GM12878 (cell line): ENCODE measurements at regions not wholly inside any gene's neighbourhood (a gene's known extent, or its start where the extent isn't known, plus 50 kb on each side); places are given as distances from the start of the nearest gene placed in this dataset.
"Not testable (repeated sequence)": the region's sequence is repeated elsewhere in the genome, so short reads cannot be mapped to it uniquely, and the experiment has no call there.

Source experiments
- ATAC-seq: fragments of 200-7000 bp; cut with Tn5 transposase; 3 replicates; pipeline ENCODE4 v1.9.1; 2020; ENCODE audit warnings: mild to moderate bottlenecking, moderate library complexity
- BruUV-seq: library from RNA; stranded (reverse); fragments of 400-500 nt; replicated peaks from 2 replicates; lab custom pipeline; 2021; lab: Mats Ljungman, UMichigan
- CTCF ChIA-PET: fragments of 300-600 bp; sonication (Branson Sonifier 250); formaldehyde crosslinking; extraction: SDS; loops from one replicate; lab custom pipeline; 2021; ENCODE audit warnings: inconsistent platforms; lab: Yijun Ruan, JAX
- POLR2A ChIA-PET: fragments of 350-600 bp; formaldehyde crosslinking; extraction: SDS; loops from one replicate; lab custom pipeline; 2021; ENCODE audit warnings: inconsistent platforms; lab: Charles Lee
- RAD21 ChIA-PET: fragments of 300-600 bp; sonication (Branson Sonifier 250); formaldehyde crosslinking; loops from one replicate; lab custom pipeline; 2023; ENCODE audit warnings: antibody characterized with exemption; ENCODE audit not compliant: unreplicated experiment; lab: Charles Lee
- SMC1A ChIA-PET: fragments of 300-600 bp; sonication (Branson Sonifier 250); formaldehyde crosslinking; loops from one replicate; lab custom pipeline; 2023; ENCODE audit not compliant: unreplicated experiment, uncharacterized antibody; lab: Charles Lee
- DNase-seq: peaks from one replicate; pipeline ENCODE4 v3.0.0-alpha.2; 2011; ENCODE audit warnings: low read depth, low spot score
- FAIRE-seq: peaks from 3 replicates; lab custom pipeline; 2011; peaks lifted over from hg19 to GRCh38; lab: Jason Lieb, UNC
- H2AFZ ChIP-seq: 2 replicates; pipeline ENCODE4 v1.6.0; 2011; ENCODE audit warnings: low read depth, low read length, control low read depth; ENCODE audit not compliant: control insufficient read depth
- H3K27ac ChIP-seq: 2 replicates; pipeline ENCODE4 v1.5.1; 2011; ENCODE audit warnings: control low read depth; ENCODE audit not compliant: control insufficient read depth, insufficient read depth
- H3K27me3 ChIP-seq, 2 experiments: replicated peaks in 1 of 2; 2 replicates each; pipeline versions ENCODE4 v1.6.0 to v1.6.1; 2011; ENCODE audit warnings: low read length in 1 of 2; ENCODE audit not compliant: control insufficient read depth in 2 of 2, insufficient read depth in 2 of 2
- H3K36me3 ChIP-seq, 2 experiments: 2 replicates each; pipeline ENCODE4 v1.5.1; 2011; ENCODE audit warnings: low read length in 1 of 2; ENCODE audit not compliant: control insufficient read depth in 2 of 2, insufficient read depth in 2 of 2
- H3K4me1 ChIP-seq: 2 replicates; pipeline ENCODE4 v1.6.1; 2011; ENCODE audit warnings: mild to moderate bottlenecking, low read length, moderate library complexity, mixed read lengths; ENCODE audit not compliant: control insufficient read depth, insufficient read depth
- H3K4me2 ChIP-seq: 2 replicates; pipeline ENCODE4 v1.6.0; 2011; ENCODE audit warnings: control low read depth; ENCODE audit not compliant: control insufficient read depth, insufficient read depth
- H3K4me3 ChIP-seq: fragments of 200-600 bp; sonication (generic); 2 replicates; pipeline ENCODE4 v1.5.1; 2016
- H3K79me2 ChIP-seq: 2 replicates; pipeline ENCODE4 v1.6.0; 2011; ENCODE audit warnings: low read length; ENCODE audit not compliant: control insufficient read depth, insufficient read depth
- H3K9ac ChIP-seq: 2 replicates; pipeline ENCODE4 v1.8.0; 2011; ENCODE audit warnings: low read length, control low read depth, mixed read lengths; ENCODE audit not compliant: control insufficient read depth, insufficient read depth
- H3K9me3 ChIP-seq: replicated peaks from 3 replicates; pipeline ENCODE4 v1.5.1; 2011; ENCODE audit warnings: mild to moderate bottlenecking, low read length; ENCODE audit not compliant: control insufficient read depth, insufficient read depth
- H4K20me1 ChIP-seq: 2 replicates; pipeline ENCODE4 v1.6.0; 2011; ENCODE audit not compliant: control insufficient read depth, insufficient read depth
- JUND ChIP-seq: IDR thresholded peaks from 2 replicates; pipeline ENCODE4 v1.6.1; 2012; ENCODE audit warnings: low read depth, mild to moderate bottlenecking, low read length, improper control_type of control experiment, moderate library complexity
- MTA3 ChIP-seq: IDR thresholded peaks from 2 replicates; pipeline ENCODE4 v1.6.1; 2012; ENCODE audit warnings: low read length, inconsistent platforms, borderline replicate concordance
- NR2C1 ChIP-seq: fragments of 450-650 bp; IDR thresholded peaks from 2 replicates; pipeline ENCODE4 v1.6.1; 2017; ENCODE audit warnings: antibody characterized with exemption, mild to moderate bottlenecking, moderate library complexity
- PRDM15 ChIP-seq: fragments of 450-650 bp; formaldehyde crosslinking; IDR thresholded peaks from 2 replicates; pipeline ENCODE4 v1.4.0; 2020; ENCODE audit warnings: mild to moderate bottlenecking, moderate library complexity
- RFX5 ChIP-seq: IDR thresholded peaks from 2 replicates; pipeline ENCODE4 v1.6.1; 2011; ENCODE audit warnings: low read depth, low read length, improper control_type of control experiment
- TBL1XR1 ChIP-seq: IDR thresholded peaks from 2 replicates; pipeline ENCODE4 v1.6.1; 2012; ENCODE audit warnings: low read depth, low read length, improper control_type of control experiment
- WGBS: methylation state at CpG from one replicate; pipeline ENCODE4 v1.1.6; 2016; ENCODE audit warnings: low lambda C conversion rate; ENCODE audit not compliant: insufficient replicate concordance, insufficient coverage; ENCODE audit errors: missing lambda C conversion rate; 5-methylcytosine and 5-hydroxymethylcytosine counted together
- in situ Hi-C: fragments of 300-500 bp; cut with MboI; formaldehyde crosslinking; loops from 9 replicates; pipeline ENCODE4 v1.14.3; 2018; ENCODE audit warnings: mixed read lengths
- intact Hi-C: fragments of 100-400 bp; cut with micrococcal nuclease; formaldehyde crosslinking; loops from one replicate; pipeline ENCODE4 v1.14.2; 2022; ENCODE audit not compliant: unreplicated experiment
- TF ChIP-seq, protein P1 (sequence below): IDR thresholded peaks from 2 replicates; pipeline ENCODE4 v1.6.1; 2011; ENCODE audit warnings: borderline replicate concordance, low read depth, mild to moderate bottlenecking, moderate library complexity, mixed read lengths, low read length; ENCODE audit not compliant: insufficient read depth; ENCODE audit errors: extremely low read length
- TF ChIP-seq, protein P2 (sequence below), 3 experiments: IDR thresholded peaks in 2 of 3; conservative IDR thresholded peaks in 1 of 3; 2 replicates each; pipeline ENCODE4 v1.5.1; 2011; ENCODE audit warnings: low read depth in 3 of 3, low read length in 3 of 3, mild to moderate bottlenecking in 3 of 3, control low read depth in 2 of 3, moderate library complexity in 2 of 3, inconsistent platforms in 1 of 3, mixed read lengths in 1 of 3; ENCODE audit not compliant: control insufficient read depth in 2 of 3, insufficient read depth in 1 of 3; ENCODE audit errors: extremely low read depth in 1 of 3

DNA sequence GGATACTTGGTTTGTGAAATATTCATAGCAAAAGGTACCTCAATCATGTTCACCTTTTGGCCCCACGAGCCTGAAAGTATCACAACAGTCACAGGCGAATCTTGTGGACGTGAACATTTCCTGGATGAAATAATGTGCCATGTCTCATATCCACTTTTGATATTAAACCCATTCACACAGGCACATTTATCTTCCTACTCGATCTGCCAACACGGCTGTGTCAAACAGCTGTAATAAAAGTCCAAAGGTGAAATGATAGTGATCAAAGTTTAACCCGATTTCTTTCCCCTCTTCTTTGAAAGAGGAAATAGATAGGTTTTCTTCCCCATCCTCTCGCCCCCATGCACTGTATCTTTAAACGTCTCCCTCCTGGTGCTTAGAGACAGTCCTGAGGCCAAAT is 191.2 kb upstream of the PROX1 start:
- ChIA-PET RAD21 (no interaction called here), SMC1A (no interaction called here), CTCF (no interaction called here)
- Histone ChIP-seq H3K79me2 (no peaks in the 10 kb centered on the region), H3K27ac (no peak overlapping the region), H3K9ac (no peak overlapping the region), H3K27me3 (no peaks in the 10 kb centered on the region), H3K4me1 (no peaks in the 10 kb centered on the region), H3K36me3 (no peaks in the 10 kb centered on the region), H3K4me3 (no peak overlapping the region)
- WGBS, result 7% methylated on average over 8 of the region's 8 CpGs
- no peak for ATAC-seq
- no peak for DNase-seq
- TF ChIP-seq PRDM15 (CRISPR knock-in tag), result no peak
- no peak for TF ChIP-seq MTA3
- TF ChIP-seq, protein P1, sequence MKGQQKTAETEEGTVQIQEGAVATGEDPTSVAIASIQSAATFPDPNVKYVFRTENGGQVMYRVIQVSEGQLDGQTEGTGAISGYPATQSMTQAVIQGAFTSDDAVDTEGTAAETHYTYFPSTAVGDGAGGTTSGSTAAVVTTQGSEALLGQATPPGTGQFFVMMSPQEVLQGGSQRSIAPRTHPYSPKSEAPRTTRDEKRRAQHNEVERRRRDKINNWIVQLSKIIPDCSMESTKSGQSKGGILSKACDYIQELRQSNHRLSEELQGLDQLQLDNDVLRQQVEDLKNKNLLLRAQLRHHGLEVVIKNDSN, result no peak
- TF ChIP-seq, protein P2, sequence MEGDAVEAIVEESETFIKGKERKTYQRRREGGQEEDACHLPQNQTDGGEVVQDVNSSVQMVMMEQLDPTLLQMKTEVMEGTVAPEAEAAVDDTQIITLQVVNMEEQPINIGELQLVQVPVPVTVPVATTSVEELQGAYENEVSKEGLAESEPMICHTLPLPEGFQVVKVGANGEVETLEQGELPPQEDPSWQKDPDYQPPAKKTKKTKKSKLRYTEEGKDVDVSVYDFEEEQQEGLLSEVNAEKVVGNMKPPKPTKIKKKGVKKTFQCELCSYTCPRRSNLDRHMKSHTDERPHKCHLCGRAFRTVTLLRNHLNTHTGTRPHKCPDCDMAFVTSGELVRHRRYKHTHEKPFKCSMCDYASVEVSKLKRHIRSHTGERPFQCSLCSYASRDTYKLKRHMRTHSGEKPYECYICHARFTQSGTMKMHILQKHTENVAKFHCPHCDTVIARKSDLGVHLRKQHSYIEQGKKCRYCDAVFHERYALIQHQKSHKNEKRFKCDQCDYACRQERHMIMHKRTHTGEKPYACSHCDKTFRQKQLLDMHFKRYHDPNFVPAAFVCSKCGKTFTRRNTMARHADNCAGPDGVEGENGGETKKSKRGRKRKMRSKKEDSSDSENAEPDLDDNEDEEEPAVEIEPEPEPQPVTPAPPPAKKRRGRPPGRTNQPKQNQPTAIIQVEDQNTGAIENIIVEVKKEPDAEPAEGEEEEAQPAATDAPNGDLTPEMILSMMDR (IDR thresholded peaks at IDR 0.05 in 2 of 3, conservative IDR thresholded peaks at IDR 0.05 in 1 of 3; ENCODE audit: control insufficient read depth in 2 of 3, extremely low read depth in 1 of 3, insufficient read depth in 1 of 3, low read depth in 3 of 3, low read length in 3 of 3), result no peak
- no peak for TF ChIP-seq JUND
- no peak for TF ChIP-seq RFX5
- TF ChIP-seq NR2C1, result no peak
- TF ChIP-seq TBL1XR1, result no peak
- TF ChIP-seq, all 136 proteins: peak for 0
- in situ Hi-C loops, result no loop called here
- POLR2A ChIA-PET, result no interaction called here
- intact Hi-C loops, result no loop called here
- no TSS peak for BruUV-seq
- Histone ChIP-seq H3K9me3 (no peaks in the 10 kb centered on the region), H3K4me2 (no peak overlapping the region), H4K20me1 (no peaks in the 10 kb centered on the region), H2AFZ (no peak overlapping the region)
- FAIRE-seq, result no peak

GRCh38 chr1:213808288-213808687 is 179.5 kb upstream of the PROX1 start:
- not testable (repeated sequence) for FAIRE-seq

More at GRCh38 chr1:213808288-213808687, 179.5 kb upstream of the PROX1 start:
- H4K20me1 ChIP-seq, ATAC-seq, H3K79me2 ChIP-seq, H3K27me3 ChIP-seq, in situ Hi-C loops, H2AFZ ChIP-seq, H3K27ac ChIP-seq, BruUV-seq, DNase-seq, H3K4me2 ChIP-seq, CTCF ChIA-PET, H3K9me3 ChIP-seq, intact Hi-C loops, H3K4me3 ChIP-seq, H3K9ac ChIP-seq, RAD21 ChIA-PET, H3K36me3 ChIP-seq, POLR2A ChIA-PET, SMC1A ChIA-PET, H3K4me1 ChIP-seq: not testable (repeated sequence)
- WGBS, result 26% methylated on average over 7 of the region's 7 CpGs
